CD4-positive, CD25-positive, alpha-beta regulatory T cell (primary cell): ENCODE measurements at regions not wholly inside any gene's neighbourhood (a gene's known extent, or its start where the extent isn't known, plus 50 kb on each side); places are given as distances from the start of the nearest gene placed in this dataset.
A peak's percentile ranks its signal among the peaks of the same experiment; 100 is the strongest.
"Not testable (repeated sequence)": the region's sequence is repeated elsewhere in the genome, so short reads cannot be mapped to it uniquely, and the experiment has no call there.

Experiments used
- ATAC-seq, 2 donors: fragments of 150-1000 bp; cut with Tn5 transposase; one replicate each; pipeline ENCODE4 v1.10.0; 2021; ENCODE audit warnings: low read depth in 2 of 2, moderate number of reproducible peaks in 2 of 2, moderate library complexity in 1 of 2
- DNase-seq, 3 donors: peaks; one replicate each; pipeline versions ENCODE4 v3.0.0 to v3.0.0-alpha.2; 2012 to 2022; ENCODE audit warnings: mixed read lengths in 1 of 3
- H3K27ac ChIP-seq: one replicate; pipeline ENCODE4 v1.7.0; 2013; ENCODE audit warnings: mild to moderate bottlenecking, low read length; ENCODE audit not compliant: insufficient read depth, poor library complexity, severe bottlenecking
- H3K27me3 ChIP-seq: one replicate; pipeline ENCODE4 v1.7.0; 2013; ENCODE audit warnings: low read length; ENCODE audit not compliant: control insufficient read depth, insufficient read depth
- H3K36me3 ChIP-seq: one replicate; pipeline ENCODE4 v1.7.0; 2013; ENCODE audit warnings: mild to moderate bottlenecking, low read length, moderate library complexity; ENCODE audit not compliant: control insufficient read depth, insufficient read depth
- H3K4me1 ChIP-seq: 2 replicates; pipeline ENCODE4 v1.7.0; 2013; ENCODE audit warnings: mild to moderate bottlenecking, low read length; ENCODE audit not compliant: insufficient read depth, control insufficient read depth, poor library complexity, severe bottlenecking
- H3K4me3 ChIP-seq: one replicate; pipeline ENCODE4 v1.7.0; 2013; ENCODE audit warnings: low read depth, mild to moderate bottlenecking, low read length, moderate library complexity
- H3K9me3 ChIP-seq, 2 experiments: 1 replicate in 1 of 2; 2 replicates in 1 of 2; pipeline ENCODE4 v1.7.0; 2013; ENCODE audit warnings: low read length in 2 of 2, mild to moderate bottlenecking in 1 of 2, moderate library complexity in 1 of 2; ENCODE audit not compliant: control insufficient read depth in 2 of 2
- H3K27ac Mint-ChIP-seq, 3 donors: one replicate each; pipeline ENCODE4 v1.8.0; 2020 to 2022; ENCODE audit warnings: mild to moderate bottlenecking in 3 of 3, mixed read lengths in 3 of 3, moderate library complexity in 2 of 3
- H3K27me3 Mint-ChIP-seq: one replicate; pipeline ENCODE4 v1.8.0; 2022; ENCODE audit warnings: mild to moderate bottlenecking, mixed read lengths
- H3K36me3 Mint-ChIP-seq: one replicate; pipeline ENCODE4 v1.8.0; 2020; ENCODE audit warnings: mixed read lengths
- H3K4me1 Mint-ChIP-seq, 4 donors: one replicate each; pipeline ENCODE4 v1.8.0; 2020 to 2022; ENCODE audit warnings: mixed read lengths in 4 of 4, mild to moderate bottlenecking in 1 of 4
- H3K4me3 Mint-ChIP-seq, 4 donors: one replicate each; pipeline ENCODE4 v1.8.0; 2020 to 2022; ENCODE audit warnings: mild to moderate bottlenecking in 4 of 4, mixed read lengths in 4 of 4, moderate library complexity in 3 of 4
- H3K9me3 Mint-ChIP-seq, 7 donors: one replicate each; pipeline ENCODE4 v1.8.0; 2020 to 2022; ENCODE audit warnings: mixed read lengths in 7 of 7, mild to moderate bottlenecking in 3 of 7, moderate library complexity in 2 of 7

DNA sequence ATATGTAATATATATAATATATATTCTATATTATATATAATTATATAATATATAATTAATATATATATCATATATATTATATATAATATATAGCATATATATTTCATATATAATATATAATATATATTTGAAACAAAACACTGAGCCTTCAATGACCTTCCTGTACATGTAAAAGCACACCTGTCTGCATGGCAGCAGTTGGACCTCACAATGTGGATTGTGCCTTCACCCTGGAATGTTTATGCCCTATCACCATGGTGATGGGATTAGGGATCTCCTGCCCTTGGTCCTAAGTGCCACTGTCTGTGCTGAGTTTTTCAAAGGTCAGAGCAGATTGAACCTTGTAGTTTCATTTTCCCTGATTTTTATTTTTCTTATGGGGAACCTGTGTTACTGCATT, 966.9 kb downstream of the TUBA3C start:
- DNase-seq, H3K4me3 Mint-ChIP-seq, H3K27me3 Mint-ChIP-seq, H3K4me1 Mint-ChIP-seq, H3K36me3 ChIP-seq, H3K36me3 Mint-ChIP-seq, H3K9me3 ChIP-seq, H3K4me3 ChIP-seq, H3K27ac Mint-ChIP-seq, H3K27ac ChIP-seq, H3K27me3 ChIP-seq, H3K4me1 ChIP-seq: not testable (repeated sequence)
- H3K9me3 Mint-ChIP-seq: peaks cover 5 to 12% (median 8%) of the 10 kb centered on the region in 7 donors
- ATAC-seq: peak in 1 of 2 donors; percentile 22

DNA sequence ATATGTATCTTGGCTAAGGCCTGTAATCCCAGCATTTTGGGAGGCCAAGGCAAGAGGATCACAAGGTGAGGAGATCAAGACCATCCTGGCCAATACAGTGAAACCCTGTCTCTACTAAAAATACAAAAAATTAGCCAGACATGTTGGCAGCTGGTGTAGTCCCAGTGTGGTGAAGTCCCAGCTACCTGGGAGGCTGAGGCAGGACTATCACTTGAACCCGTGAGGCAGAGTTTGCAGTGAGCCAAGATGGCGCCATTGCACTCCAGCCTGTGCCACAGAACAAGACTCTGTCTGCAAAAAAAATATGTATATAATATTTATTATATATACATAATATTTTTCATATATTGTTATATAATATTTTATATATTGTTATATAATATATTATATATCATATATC, 968.1 kb downstream of the TUBA3C start:
- not testable (repeated sequence) for DNase-seq

DNA sequence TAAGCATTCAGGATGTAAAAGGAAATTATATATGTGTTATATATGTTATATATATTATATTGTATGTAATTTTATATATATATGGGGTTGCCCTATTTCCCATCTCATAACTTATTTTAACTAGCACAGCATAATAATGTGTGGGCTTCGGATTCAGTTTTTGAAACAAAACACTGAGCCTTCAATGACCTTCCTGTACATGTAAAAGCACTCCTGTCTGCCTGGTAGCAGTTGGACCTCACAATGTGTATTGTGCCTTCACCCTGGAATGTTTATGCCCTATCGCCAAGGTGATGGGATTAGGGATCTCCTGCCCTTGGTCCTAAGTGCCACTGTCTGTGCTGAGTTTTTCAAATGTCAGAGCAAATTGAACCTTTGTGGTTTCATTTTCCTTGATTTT, 968.8 kb downstream of the TUBA3C start:
- H3K4me1 Mint-ChIP-seq: no peaks in the 10 kb centered on the region

More for the DNA sequence above, 968.1 kb downstream of the TUBA3C start:
- H3K9me3 ChIP-seq, H3K27ac Mint-ChIP-seq, H3K4me3 ChIP-seq, H3K27me3 ChIP-seq, H3K36me3 Mint-ChIP-seq, H3K27me3 Mint-ChIP-seq, H3K27ac ChIP-seq, H3K4me1 Mint-ChIP-seq, ATAC-seq, H3K4me1 ChIP-seq, H3K4me3 Mint-ChIP-seq, H3K36me3 ChIP-seq: not testable (repeated sequence)
- peaks cover 5 to 12% (median 8%) of the 10 kb centered on the region in 7 donors for H3K9me3 Mint-ChIP-seq

DNA sequence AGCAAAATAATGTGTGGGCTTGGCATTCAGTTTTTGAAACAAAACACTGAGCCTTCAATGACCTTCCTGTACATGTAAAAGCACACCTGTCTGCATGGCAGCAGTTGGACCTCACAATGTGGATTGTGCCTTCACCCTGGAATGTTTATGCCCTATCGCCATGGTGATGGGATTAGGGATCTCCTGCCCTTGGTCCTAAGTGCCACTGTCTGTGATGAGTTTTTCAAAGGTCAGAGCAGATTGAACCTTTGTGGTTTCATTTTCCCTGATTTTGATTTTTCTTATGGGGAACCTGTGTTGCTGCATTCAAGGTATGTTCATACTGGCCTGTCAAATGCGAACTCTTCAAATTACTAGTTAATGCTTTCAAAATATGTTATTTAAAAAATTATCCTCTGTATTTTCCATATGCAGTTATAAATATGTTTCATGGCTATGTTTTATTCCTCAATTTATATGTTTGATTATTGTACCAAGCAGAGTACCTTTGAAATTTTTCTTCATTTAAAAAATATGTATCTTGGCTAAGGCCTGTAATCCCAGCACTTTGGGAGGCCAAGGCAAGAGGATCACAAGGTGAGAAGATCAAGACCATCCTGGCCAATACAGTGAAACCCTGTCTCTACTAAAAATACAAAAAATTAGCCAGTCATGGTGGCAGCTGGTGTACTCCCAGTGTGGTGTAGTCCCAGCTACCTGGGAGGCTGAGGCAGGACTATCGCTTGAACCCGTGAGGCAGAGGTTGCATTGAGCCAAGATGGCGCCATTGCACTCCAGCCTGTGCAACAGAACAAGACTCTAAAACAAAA, 969.7 kb downstream of the TUBA3C start:
- H3K4me1 Mint-ChIP-seq, H3K4me3 Mint-ChIP-seq, H3K27me3 ChIP-seq, H3K9me3 ChIP-seq, H3K36me3 ChIP-seq, H3K27me3 Mint-ChIP-seq, H3K4me3 ChIP-seq, H3K36me3 Mint-ChIP-seq, H3K27ac ChIP-seq, H3K27ac Mint-ChIP-seq, H3K9me3 Mint-ChIP-seq, H3K4me1 ChIP-seq: not testable (repeated sequence)
- peak in 1 of 3 donors; percentile 21 for DNase-seq
- peak; percentile 71 to 72 for ATAC-seq

More for the DNA sequence above, 968.8 kb downstream of the TUBA3C start:
- H3K4me1 ChIP-seq: no peaks in the 10 kb centered on the region
- H3K27ac ChIP-seq: no peak overlapping the region
- Mint-ChIP-seq H3K36me3 (no peaks in the 10 kb centered on the region), H3K27ac (no peak overlapping the region), H3K27me3 (no peaks in the 10 kb centered on the region), H3K9me3 (peaks cover 5 to 12% (median 8%) of the 10 kb centered on the region in 7 donors), H3K4me3 (no peak overlapping the region)
- H3K4me3 ChIP-seq: no peak overlapping the region
- no peaks in the 10 kb centered on the region for H3K27me3 ChIP-seq
- peak; percentile 27 to 43 for ATAC-seq
- H3K36me3 ChIP-seq: no peaks in the 10 kb centered on the region
- no peak for DNase-seq
- H3K9me3 ChIP-seq: peaks cover 0 to 9% of the 10 kb centered on the region in 2 experiments

DNA sequence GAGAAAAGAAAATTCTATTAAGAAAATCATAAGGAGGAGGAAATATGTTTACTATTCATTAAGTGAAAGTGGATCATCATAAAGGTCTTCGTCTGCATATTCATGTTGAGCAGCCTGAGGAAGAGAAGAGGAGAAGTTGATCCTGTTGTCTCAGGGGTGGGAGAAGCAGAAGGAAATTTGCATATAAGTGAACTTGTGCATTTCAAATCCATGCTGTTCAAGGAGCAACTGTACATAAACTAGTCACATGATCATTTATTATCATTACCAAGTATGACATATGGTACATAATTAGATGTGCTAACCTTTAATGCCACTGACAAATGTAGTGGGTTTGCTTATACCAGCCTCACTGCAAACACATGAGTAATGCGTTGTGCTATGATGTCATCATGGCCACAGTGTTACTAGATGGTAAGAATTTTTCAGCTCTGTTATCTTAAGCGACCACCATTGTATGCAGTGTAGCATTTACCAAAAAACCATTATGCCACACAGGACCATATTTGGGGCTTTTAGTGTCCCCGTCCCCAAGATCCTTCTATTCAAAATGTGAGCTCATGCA, 976.9 kb downstream of the TUBA3C start:
- not testable (repeated sequence) for H3K4me1 ChIP-seq, H3K36me3 ChIP-seq, H3K27ac ChIP-seq, H3K27ac Mint-ChIP-seq, H3K36me3 Mint-ChIP-seq, H3K4me3 Mint-ChIP-seq, H3K4me3 ChIP-seq, H3K27me3 ChIP-seq, H3K9me3 Mint-ChIP-seq, DNase-seq, ATAC-seq, H3K9me3 ChIP-seq, H3K4me1 Mint-ChIP-seq, H3K27me3 Mint-ChIP-seq

DNA sequence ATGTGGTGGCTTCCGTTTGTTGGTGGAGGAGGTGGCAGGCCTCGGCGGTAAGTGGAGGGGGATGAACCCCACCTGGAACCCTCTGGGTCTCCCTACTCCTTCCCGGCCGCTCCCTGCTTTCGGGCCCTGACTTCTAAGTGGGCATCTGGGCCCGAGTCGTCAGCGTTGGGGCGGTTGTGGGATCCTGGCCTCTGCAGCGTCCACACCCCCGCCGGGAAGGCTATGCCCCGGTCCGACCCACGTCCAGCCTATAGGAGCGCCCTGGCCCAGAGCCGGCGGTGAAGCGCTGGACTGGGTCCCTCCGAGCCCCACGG, 986.3 kb downstream of the TUBA3C start:
- not testable (repeated sequence) for DNase-seq, H3K27ac Mint-ChIP-seq

DNA sequence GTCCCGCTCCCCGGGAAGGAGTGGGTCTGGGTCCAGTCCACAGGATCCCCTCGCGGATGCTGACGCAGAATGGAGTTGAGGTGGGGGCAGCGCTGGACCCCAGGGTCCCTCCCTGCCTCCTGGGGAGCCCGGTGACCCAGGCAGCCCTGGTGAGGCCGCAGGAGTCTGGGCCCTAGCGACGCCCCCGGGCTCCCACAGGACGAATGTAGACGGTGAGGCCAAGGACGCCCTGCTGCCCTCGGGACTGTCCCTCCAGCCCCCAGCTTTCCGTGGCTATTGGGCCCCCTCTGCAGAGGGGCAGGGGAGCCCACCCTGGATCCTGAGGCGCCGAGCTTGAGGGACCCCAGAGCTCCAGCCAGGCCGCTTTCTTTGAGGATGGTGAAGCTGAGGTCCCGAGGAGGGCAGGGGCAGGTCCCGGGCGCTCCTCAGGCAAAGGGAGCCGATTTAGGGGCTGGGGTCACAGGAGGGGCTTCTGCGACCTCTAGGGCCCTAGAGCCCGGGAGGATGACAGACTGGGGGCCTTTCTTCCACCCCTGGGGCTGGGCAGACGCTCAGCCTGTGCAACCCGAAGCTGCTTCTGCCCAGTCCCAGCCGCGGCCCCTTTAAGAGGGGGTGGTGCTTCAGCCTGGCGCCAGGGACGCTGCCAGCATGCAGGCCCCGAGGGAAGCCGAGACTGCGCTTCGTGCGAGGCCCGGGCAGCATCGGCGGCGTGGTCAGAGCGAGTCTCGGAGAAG, 986.8 kb downstream of the TUBA3C start:
- not testable (repeated sequence) for DNase-seq, H3K36me3 Mint-ChIP-seq, H3K27me3 Mint-ChIP-seq, H3K4me1 ChIP-seq, H3K9me3 ChIP-seq, H3K4me1 Mint-ChIP-seq, H3K36me3 ChIP-seq, H3K27ac ChIP-seq, H3K4me3 ChIP-seq, H3K4me3 Mint-ChIP-seq, H3K27me3 ChIP-seq, H3K27ac Mint-ChIP-seq
- ATAC-seq: peak in 1 of 2 donors; percentile 46
- H3K9me3 Mint-ChIP-seq: peaks cover 0 to 11% (median 0%) of the 10 kb centered on the region in 7 donors

More for the DNA sequence above, 986.3 kb downstream of the TUBA3C start:
- H3K27ac ChIP-seq, H3K4me1 ChIP-seq, H3K27me3 ChIP-seq, ATAC-seq, H3K4me3 Mint-ChIP-seq, H3K9me3 ChIP-seq, H3K4me3 ChIP-seq, H3K4me1 Mint-ChIP-seq, H3K36me3 ChIP-seq, H3K9me3 Mint-ChIP-seq, H3K36me3 Mint-ChIP-seq, H3K27me3 Mint-ChIP-seq: not testable (repeated sequence)

DNA sequence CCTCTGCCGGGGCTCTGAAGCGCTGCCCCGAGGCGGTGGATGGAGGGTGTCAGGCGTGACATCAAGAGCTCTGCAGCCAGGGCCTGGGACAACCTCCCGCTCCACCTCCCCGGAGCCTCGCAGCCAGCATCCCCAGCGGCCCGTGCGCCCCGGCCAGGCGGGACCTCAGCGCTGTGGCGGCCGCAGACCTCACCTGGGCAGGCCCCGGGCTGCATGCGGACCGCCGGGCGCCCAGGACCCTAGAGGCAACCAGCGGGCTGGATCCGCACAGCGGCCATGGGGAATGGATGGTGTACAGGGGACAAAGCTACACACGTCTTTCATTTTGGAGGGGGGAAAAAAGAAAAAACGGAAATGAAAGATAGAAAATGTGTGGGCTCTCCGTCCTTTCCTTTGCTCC, 987.5 kb downstream of the TUBA3C start:
- not testable (repeated sequence) for DNase-seq, H3K27ac ChIP-seq, H3K27me3 Mint-ChIP-seq, H3K4me1 ChIP-seq, H3K27me3 ChIP-seq, H3K4me3 ChIP-seq, H3K4me1 Mint-ChIP-seq, H3K36me3 Mint-ChIP-seq, H3K27ac Mint-ChIP-seq, H3K4me3 Mint-ChIP-seq, H3K36me3 ChIP-seq, ATAC-seq, H3K9me3 ChIP-seq
- peaks cover 0 to 14% (median 0%) of the 10 kb centered on the region in 7 donors for H3K9me3 Mint-ChIP-seq
